ENCODE measurements at regions not wholly inside any gene's neighbourhood (a gene's known extent, or its start where the extent isn't known, plus 50 kb on each side); places are given as distances from the start of the nearest gene placed in this dataset.

DNA sequence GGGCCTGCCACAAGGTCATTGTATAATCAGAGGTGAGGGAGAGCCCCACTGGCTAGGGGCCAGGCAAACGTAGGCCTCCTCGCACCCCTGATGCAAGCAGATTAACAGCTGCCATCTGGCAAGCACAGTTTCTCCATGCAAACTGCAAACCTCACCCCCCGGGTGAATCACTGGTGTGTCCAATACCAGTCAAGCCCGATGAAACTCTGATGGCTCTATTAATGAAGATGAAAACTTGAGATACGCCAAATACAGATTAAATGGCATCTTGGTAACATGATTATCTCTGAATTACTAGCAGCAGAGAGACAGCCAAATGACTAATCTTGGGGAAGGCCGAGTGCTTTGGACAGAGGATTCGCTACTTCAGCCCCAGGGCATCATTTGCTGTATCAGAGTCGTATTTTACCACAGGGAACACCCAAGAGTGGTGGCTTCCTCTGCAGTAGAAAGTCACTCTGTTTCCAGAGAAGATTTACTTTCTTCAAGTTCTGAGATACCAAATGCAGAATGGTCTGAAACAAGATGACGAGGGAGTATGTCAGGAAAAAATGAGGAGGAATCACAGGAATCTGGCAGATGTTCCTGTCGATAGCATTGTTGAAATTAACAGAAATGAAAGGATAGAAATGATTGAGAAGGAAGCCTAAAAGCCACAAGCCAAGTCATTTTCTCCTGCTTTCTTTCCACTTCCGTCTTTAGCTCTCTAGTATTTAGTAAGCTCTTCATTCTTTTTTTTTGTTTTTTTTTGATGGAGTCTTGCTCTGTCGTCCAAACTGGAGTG lies 96.2 kb upstream of the NR2F2 start:
- no peak for ATAC-seq
- Mint-ChIP-seq H3K27ac (no peak overlapping the region), H3K4me1 (no peaks in the 10 kb centered on the region), H3K36me3 (ENCODE audit: low read depth) (no peaks in the 10 kb centered on the region), H3K4me3 (no peak overlapping the region), H3K9me3 (peaks cover 10% of the 10 kb centered on the region), H3K27me3 (peaks cover 2% of the 10 kb centered on the region)
- no peak for DNase-seq

DNA sequence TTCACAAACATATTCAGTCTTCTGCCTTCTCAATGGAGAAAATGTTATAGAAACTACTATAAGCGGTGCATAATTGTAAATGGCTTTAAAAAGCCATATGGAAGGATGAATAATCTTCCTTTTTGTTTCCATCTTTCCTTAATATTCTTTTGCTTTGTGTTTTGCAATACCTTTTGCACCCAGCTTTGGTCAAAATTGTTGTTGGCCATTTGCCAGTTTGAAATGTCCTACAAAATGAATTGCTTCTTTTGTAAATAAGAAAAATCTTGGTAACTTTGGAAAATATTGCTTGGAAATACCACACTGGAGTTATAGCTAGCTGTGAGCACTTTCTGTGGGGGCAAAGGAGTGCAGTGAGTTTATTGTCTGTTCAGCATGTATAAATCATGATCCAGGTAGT lies 93.5 kb upstream of the NR2F2 start:
- Mint-ChIP-seq H3K36me3 (ENCODE audit: low read depth) (no peaks in the 10 kb centered on the region), H3K4me3 (no peak overlapping the region), H3K4me1 (no peaks in the 10 kb centered on the region), H3K9me3 (peaks cover 6% of the 10 kb centered on the region), H3K27ac (no peak overlapping the region), H3K27me3 (no peaks in the 10 kb centered on the region)
- no peak for ATAC-seq
- DNase-seq, result no peak

DNA sequence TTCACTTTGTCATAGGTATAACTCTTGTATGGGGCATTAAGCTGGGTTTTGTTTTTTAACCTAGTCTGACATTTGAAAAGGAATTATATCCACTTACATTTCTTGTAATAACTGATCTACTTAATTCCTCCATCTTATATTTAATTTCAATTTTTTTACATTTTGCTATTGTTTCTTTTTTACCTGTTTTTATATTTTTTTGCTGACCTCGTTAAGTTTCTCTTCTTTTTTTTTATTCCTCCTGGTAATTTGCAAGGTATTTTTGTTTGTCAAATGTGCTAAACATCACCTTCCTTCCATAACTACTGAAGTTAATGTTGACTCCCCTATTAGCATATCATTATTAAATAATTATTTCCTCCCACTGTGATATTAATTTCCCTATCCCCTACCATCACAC lies 87.7 kb upstream of the NR2F2 start:
- H3K4me1 Mint-ChIP-seq, result no peaks in the 10 kb centered on the region
- H3K27ac Mint-ChIP-seq, result no peak overlapping the region
- H3K36me3 Mint-ChIP-seq (ENCODE audit: low read depth), result no peaks in the 10 kb centered on the region
- no peaks in the 10 kb centered on the region for H3K9me3 Mint-ChIP-seq
- ATAC-seq (no peak), DNase-seq (no peak)
- H3K27me3 Mint-ChIP-seq, result no peaks in the 10 kb centered on the region
- no peak overlapping the region for H3K4me3 Mint-ChIP-seq

DNA sequence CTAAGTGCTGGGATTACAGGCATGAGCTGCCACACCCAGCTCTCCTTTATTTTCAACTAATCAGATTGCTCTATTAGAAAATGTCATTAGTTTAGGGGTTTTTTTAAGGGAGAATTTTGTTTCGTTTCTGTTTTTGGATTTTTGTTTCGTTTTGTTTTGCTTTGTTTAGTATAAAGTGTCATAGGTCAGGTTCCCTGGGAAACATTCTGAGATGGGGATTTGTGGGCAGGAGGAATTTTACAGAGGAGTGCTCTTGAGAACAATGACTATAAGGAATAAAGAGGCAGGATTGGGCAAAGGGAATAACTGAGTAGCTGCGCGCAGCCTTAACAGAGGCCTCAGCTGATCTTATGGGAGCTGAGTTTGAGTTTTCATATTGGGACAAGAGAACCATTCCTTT lies 86.8 kb upstream of the NR2F2 start:
- Mint-ChIP-seq H3K9me3 (peaks cover 7% of the 10 kb centered on the region), H3K27me3 (no peaks in the 10 kb centered on the region), H3K36me3 (ENCODE audit: low read depth) (no peaks in the 10 kb centered on the region), H3K27ac (no peak overlapping the region), H3K4me1 (no peaks in the 10 kb centered on the region), H3K4me3 (no peak overlapping the region)
- DNase-seq (no peak), ATAC-seq (no peak)

DNA sequence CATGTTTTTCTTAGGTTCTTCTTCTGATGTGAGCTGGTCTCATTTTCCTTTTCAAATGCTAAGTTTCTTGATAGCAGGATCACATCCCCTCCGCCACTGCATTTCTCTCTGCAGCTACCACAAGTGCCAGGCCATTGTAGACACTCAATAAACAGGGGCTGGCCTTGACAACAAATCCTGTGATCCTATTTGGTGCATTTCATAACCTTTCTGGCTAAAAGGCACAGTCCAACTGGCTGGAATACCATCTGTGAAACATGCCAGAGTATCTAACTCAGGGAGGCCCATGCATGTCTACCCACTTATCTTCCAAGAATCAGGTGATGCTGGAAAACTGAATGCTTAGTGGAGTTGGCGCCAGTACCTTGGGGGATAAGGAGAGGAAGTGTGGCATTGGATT lies 85.2 kb upstream of the NR2F2 start:
- no peak for ATAC-seq
- Mint-ChIP-seq H3K4me3 (no peak overlapping the region), H3K27ac (no peak overlapping the region), H3K27me3 (peaks cover 3% of the 10 kb centered on the region), H3K4me1 (no peaks in the 10 kb centered on the region), H3K36me3 (ENCODE audit: low read depth) (no peaks in the 10 kb centered on the region), H3K9me3 (peaks cover 7% of the 10 kb centered on the region)
- DNase-seq, result no peak

DNA sequence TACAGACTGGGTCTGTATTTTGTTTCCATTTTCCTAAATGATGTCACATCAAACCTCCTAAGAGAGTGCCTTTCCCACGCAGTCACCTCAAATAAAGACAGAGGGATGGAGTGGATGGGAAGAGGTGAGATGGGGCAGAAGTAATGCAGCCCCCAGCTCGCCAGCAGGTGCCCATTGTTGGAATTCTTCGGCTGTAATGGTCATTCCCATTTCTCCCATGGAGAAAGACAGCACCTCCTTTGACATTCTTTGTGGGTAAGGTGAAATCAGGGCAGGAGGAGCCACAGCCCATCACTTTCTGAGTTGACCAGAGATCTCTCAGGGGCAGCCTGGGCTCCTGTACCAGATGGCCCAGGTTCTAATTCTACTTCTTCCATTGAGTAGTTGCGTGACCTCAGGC lies 84.4 kb upstream of the NR2F2 start:
- H3K9me3 Mint-ChIP-seq, result peaks cover 7% of the 10 kb centered on the region
- H3K4me3 Mint-ChIP-seq, result no peak overlapping the region
- no peaks in the 10 kb centered on the region for H3K36me3 Mint-ChIP-seq (ENCODE audit: low read depth)
- no peak for ATAC-seq
- no peaks in the 10 kb centered on the region for H3K4me1 Mint-ChIP-seq
- DNase-seq, result no peak
- H3K27me3 Mint-ChIP-seq, result peaks cover 3% of the 10 kb centered on the region
- no peak overlapping the region for H3K27ac Mint-ChIP-seq

DNA sequence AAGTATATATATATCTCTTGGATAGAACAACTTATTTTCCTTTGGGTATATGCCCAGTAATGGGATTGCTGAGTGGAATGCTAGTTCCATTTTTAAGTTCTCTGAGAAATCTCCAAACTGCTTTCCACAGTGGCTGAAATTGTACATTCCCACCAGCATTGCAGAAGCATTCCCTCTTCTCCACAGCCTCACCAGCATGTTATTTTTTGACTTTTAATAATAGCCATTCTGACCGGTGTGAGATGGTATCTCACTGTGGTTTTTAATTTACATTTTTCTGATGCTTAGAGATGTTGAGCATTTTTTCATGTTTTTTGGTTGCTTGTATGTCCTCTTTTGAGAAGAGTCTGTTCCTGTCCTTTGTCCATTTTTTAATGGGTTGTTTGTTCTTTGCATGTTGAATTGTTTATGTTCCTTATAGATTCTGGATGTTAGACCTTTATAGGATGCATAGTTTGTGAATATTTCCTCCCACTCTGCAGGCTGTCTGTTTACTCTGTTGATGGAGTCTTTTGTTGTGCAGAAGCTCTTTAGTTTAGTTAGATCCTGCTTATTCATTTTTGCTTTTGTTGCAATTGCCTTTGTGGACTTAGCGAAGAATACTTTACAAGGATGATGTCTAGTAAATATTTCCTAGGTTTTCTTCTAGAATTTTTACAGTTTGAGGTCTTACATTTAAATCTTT lies 82.7 kb upstream of the NR2F2 start:
- peaks cover 7% of the 10 kb centered on the region for H3K9me3 Mint-ChIP-seq
- no peaks in the 10 kb centered on the region for H3K4me1 Mint-ChIP-seq
- no peaks in the 10 kb centered on the region for H3K36me3 Mint-ChIP-seq (ENCODE audit: low read depth)
- no peak overlapping the region for H3K27ac Mint-ChIP-seq
- DNase-seq (no peak), ATAC-seq (no peak)
- no peak overlapping the region for H3K4me3 Mint-ChIP-seq
- peaks cover 3% of the 10 kb centered on the region for H3K27me3 Mint-ChIP-seq

DNA sequence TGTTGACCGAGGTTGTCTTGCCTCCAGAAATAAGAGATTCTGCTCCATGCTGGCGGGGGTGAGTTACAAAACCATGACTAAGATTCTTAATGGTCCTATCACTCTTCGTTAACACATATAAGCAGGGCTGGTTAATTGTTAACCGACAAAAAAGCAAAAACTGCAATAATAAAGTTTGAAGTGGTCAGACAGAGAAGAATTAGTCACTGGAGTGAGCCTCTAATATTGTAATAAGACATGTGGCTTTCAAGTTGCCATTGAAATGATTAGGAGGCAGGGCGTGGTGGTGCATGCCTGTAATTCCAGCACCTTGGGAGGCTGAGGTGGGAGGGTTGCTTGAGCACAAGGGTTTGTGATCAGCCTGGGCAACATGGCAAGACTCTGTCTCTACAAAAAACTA lies 78.4 kb upstream of the NR2F2 start:
- ATAC-seq (no peak), DNase-seq (no peak)
- Mint-ChIP-seq H3K4me3 (no peak overlapping the region), H3K9me3 (peaks cover 7% of the 10 kb centered on the region), H3K27ac (no peak overlapping the region), H3K4me1 (no peaks in the 10 kb centered on the region), H3K36me3 (ENCODE audit: low read depth) (no peaks in the 10 kb centered on the region), H3K27me3 (peaks cover 3% of the 10 kb centered on the region)

DNA sequence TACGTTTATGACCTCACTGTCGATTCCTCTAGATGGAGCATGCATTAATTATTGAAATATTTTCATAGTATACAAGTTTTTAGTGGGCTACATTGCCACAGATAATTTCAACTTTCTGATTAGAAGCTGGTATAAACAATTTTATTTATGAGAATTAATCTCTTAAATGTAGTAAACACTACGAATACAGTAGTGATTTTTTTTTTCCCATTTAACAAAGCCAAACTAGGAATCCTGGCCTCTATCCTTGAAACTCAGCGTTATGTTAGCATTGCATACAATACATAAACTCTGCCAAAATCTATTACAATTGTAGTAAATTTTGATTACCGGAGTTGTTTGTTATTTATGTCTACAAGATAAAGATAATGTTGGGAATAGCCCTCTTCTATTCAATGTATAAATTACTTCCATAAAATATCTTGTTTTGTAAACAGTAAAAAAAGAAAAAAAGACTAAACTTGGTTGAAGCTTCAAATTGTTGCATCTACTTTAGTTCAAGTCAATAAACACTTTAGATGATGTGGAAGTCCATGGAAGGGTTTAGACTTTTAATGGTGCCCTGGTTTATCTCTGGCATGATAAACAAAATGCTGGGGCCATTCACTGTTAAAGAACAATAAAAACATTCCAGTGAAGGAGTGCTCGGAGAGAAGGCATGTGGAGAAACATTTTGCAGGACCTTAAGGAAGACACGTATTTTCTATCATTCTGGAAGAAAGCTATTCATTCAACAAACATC lies 77.3 kb upstream of the NR2F2 start:
- Mint-ChIP-seq H3K27me3 (peaks cover 3% of the 10 kb centered on the region), H3K4me3 (no peak overlapping the region)

DNA sequence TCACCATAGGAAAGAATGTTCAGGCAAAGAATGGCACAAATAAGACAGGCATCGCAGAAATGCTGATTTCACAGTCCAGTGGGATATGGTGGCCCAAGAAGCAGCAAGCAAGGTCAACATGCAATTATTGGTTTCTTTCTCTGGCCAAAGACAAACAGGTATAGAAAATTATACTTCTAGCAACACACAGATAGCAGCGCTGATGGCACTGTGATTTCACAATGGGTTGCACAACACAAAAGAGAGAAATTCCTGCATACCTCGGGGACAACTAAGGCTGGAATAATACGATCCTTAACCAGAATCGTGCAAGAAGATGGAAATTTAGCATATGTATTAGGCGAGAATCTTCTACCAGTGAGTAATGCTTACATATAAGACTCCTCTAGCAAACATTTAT lies 76.3 kb upstream of the NR2F2 start:
- H3K36me3 Mint-ChIP-seq (ENCODE audit: low read depth), result no peaks in the 10 kb centered on the region
- no peak overlapping the region for H3K4me3 Mint-ChIP-seq
- H3K27ac Mint-ChIP-seq, result no peak overlapping the region
- DNase-seq, result no peak
- H3K4me1 Mint-ChIP-seq, result no peaks in the 10 kb centered on the region
- peaks cover 5% of the 10 kb centered on the region for H3K27me3 Mint-ChIP-seq
- peaks cover 4% of the 10 kb centered on the region for H3K9me3 Mint-ChIP-seq
- no peak for ATAC-seq

More for the DNA sequence above, 77.3 kb upstream of the NR2F2 start:
- no peak for DNase-seq
- no peak overlapping the region for H3K27ac Mint-ChIP-seq
- ATAC-seq, result no peak
- H3K36me3 Mint-ChIP-seq (ENCODE audit: low read depth), result no peaks in the 10 kb centered on the region
- no peaks in the 10 kb centered on the region for H3K4me1 Mint-ChIP-seq
- H3K9me3 Mint-ChIP-seq, result peaks cover 3% of the 10 kb centered on the region

DNA sequence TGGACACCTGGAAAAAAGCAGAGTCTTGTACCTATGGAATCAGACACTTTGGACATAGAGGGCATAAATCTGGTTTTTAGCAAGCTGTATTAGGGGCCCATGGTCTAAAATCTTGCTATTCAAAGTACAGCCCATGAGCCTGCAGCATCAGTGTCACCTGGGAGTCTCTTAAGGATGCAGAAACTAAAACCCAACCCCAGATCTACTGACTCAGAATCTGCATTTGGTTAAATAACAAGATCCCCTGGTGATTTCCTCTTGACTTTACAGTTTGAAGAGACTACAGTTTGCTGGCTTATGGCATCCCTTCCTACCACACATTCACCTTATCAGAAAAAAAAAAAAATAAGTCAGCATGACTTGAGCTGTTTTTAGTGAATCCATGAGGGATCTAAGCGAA lies 74.9 kb upstream of the NR2F2 start:
- no peaks in the 10 kb centered on the region for H3K4me1 Mint-ChIP-seq
- no peak for DNase-seq
- H3K27me3 Mint-ChIP-seq, result peaks cover 2% of the 10 kb centered on the region
- H3K36me3 Mint-ChIP-seq (ENCODE audit: low read depth), result no peaks in the 10 kb centered on the region
- peaks cover 4% of the 10 kb centered on the region for H3K9me3 Mint-ChIP-seq
- no peak overlapping the region for H3K27ac Mint-ChIP-seq
- no peak for ATAC-seq
- H3K4me3 Mint-ChIP-seq, result no peak overlapping the region

DNA sequence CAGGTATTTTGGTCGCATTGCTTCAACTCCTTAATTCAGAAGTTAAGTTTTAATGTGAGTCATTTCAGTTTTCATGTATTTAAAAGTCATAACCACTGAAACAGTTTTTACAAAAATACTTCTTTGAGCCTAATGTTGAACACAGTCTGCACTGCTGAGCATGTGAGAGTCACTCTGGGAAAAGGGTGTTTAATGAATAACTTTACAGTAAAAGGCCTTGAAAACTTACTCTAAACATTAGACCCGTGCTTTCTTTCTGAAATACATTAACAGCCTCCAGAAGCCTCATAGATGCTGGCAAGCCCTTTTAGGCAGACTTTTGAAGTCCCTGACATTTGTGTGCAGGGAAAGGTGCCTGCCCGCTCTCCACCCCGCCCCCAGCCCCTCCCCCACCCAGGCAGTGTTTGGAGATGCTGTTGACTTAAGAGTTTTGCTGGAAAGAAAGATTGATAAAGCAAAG lies 68.9 kb upstream of the NR2F2 start:
- H3K27me3 Mint-ChIP-seq, result peaks cover 2% of the 10 kb centered on the region
- no peak overlapping the region for H3K27ac Mint-ChIP-seq
- no peaks in the 10 kb centered on the region for H3K36me3 Mint-ChIP-seq (ENCODE audit: low read depth)
- no peak for ATAC-seq
- no peaks in the 10 kb centered on the region for H3K4me1 Mint-ChIP-seq
- peaks cover 4% of the 10 kb centered on the region for H3K9me3 Mint-ChIP-seq
- no peak for DNase-seq
- H3K4me3 Mint-ChIP-seq, result no peak overlapping the region

DNA sequence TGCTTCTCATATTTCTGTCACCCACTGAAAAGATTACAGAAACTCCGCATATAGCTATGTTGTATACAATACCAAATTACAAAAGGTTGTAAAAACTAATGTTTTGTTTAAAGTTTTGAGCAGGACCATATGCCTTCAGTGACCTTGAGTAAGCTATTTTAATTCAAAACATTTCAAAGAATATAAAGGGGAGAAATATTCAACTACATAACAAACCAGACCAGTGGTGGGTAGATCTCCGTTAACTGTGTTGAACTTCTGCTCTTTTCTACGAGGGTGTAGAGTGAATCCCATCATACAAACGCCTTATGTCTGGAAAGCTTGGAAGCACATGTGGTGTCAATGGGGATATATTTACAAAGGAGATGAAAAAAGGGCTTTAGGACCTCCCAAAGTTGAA lies 68.4 kb upstream of the NR2F2 start:
- Mint-ChIP-seq H3K4me1 (no peaks in the 10 kb centered on the region), H3K27me3 (peaks cover 2% of the 10 kb centered on the region), H3K4me3 (no peak overlapping the region), H3K27ac (no peak overlapping the region), H3K9me3 (peaks cover 4% of the 10 kb centered on the region), H3K36me3 (ENCODE audit: low read depth) (no peaks in the 10 kb centered on the region)
- DNase-seq (no peak), ATAC-seq (no peak)

DNA sequence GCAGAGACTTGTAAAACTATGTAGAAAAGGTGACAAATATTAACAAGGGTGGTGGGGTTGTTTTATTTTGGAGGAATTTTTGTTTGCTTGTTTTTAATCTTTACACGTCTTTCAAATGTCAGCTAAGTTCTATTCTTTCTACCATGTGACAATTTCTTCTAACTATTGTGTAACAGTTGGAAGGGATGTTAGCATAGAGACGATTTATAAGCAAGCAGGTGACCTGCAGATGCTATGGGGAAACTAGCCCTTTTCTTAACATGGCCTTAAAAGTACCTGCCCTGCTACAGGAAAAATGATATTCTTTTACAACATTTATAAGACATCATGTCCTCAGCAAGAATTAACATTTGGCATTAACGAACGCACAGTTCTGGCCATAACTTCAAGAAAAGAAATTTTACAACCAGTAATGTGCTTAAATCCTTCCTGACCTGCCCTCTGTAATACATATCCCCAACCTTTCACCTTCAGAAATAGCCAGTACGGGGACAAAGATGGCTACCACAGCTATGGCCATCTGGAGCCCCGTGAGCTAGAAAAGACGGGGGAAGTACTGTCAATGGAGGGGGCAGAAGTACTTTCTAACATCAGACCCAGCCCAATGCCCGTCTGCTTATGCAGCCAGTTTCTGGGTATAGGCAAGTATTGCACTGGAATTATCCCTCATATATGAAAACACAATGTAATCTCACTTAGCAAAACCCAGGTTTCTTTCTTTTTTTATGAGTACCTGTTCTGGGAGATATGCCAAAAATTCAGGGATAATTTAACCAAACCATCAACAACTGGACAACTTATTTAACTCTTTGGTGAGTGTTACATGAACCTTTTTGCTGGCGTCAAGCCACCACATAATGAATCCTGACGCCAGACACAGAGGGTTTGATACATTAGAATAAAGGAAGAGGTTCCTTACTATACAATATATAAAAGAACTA lies 67.7 kb upstream of the NR2F2 start:
- Mint-ChIP-seq H3K4me1 (no peaks in the 10 kb centered on the region), H3K27me3 (peaks cover 2% of the 10 kb centered on the region), H3K9me3 (peaks cover 4% of the 10 kb centered on the region), H3K27ac (no peak overlapping the region), H3K36me3 (ENCODE audit: low read depth) (no peaks in the 10 kb centered on the region), H3K4me3 (no peak overlapping the region)
- no peak for ATAC-seq
- no peak for DNase-seq

All from activated naive CD8-positive, alpha-beta T cell treated with anti-CD3 and anti-CD28 coated beads, Interleukin-2, amount 50 U/mL, for 24 hours (primary cell).